Heart left ventricle (tissue), 16 donors: ENCODE measurements at regions not wholly inside any gene's neighbourhood (a gene's known extent, or its start where the extent isn't known, plus 50 kb on each side); places are given as distances from the start of the nearest gene placed in this dataset.

Experiments
- ATAC-seq, 4 donors: fragments of 200-7000 bp; cut with Tn5 transposase; one replicate each; pipeline ENCODE4 v1.9.1; 2020 to 2022; ENCODE audit warnings: moderate library complexity in 4 of 4, mild to moderate bottlenecking in 3 of 4, moderate number of reproducible peaks in 1 of 4
- DNase-seq, 5 donors: peaks; one replicate each; pipeline ENCODE4 v3.0.0-alpha.2; 2020
- H3K27ac ChIP-seq, 12 donors: fragments of 200-600 bp; sonication (generic) in 4 of 12; one replicate each; pipeline versions ENCODE4 v1.5.0 to v1.8.0; 2016 to 2022; ENCODE audit warnings: mild to moderate bottlenecking in 2 of 12
- H3K27me3 ChIP-seq, 9 donors: fragments of 200-600 bp; sonication (generic) in 2 of 9; one replicate each; pipeline versions ENCODE4 v1.5.1 to v1.8.0; 2016 to 2022; ENCODE audit warnings: mild to moderate bottlenecking in 3 of 9
- H3K36me3 ChIP-seq, 9 donors: fragments of 200-600 bp; sonication (generic) in 2 of 9; one replicate each; pipeline versions ENCODE4 v1.5.0 to v1.8.0; 2018 to 2022; ENCODE audit warnings: mild to moderate bottlenecking in 2 of 9
- H3K4me1 ChIP-seq, 12 donors: fragments of 200-600 bp; sonication (generic) in 4 of 12; one replicate each; pipeline versions ENCODE4 v1.5.0 to v1.8.0; 2016 to 2022; ENCODE audit warnings: mild to moderate bottlenecking in 3 of 12
- H3K4me3 ChIP-seq, 12 donors: fragments of 200-600 bp; sonication (generic) in 4 of 12; one replicate each; pipeline versions ENCODE4 v1.5.0 to v1.8.0; 2017 to 2022; ENCODE audit warnings: mild to moderate bottlenecking in 9 of 12, moderate library complexity in 4 of 12
- H3K9me3 ChIP-seq, 12 donors: fragments of 200-600 bp; sonication (generic) in 4 of 12; one replicate each; pipeline versions ENCODE4 v1.5.0 to v1.8.0; 2016 to 2022; ENCODE audit warnings: mild to moderate bottlenecking in 1 of 12
- CTCF ChIP-seq, 12 donors: fragments of 200-600 bp; sonication (generic) in 4 of 12; IDR thresholded peaks; one replicate each; pipeline versions ENCODE4 v1.5.0 to v1.8.0; 2018 to 2022; ENCODE audit warnings: antibody characterized with exemption in 12 of 12, mild to moderate bottlenecking in 5 of 12
- POLR2A ChIP-seq, 2 donors: fragments of 450-650 bp; IDR thresholded peaks; one replicate each; pipeline ENCODE4 v1.6.1; 2017; ENCODE audit warnings: antibody characterized with exemption in 2 of 2, mild to moderate bottlenecking in 2 of 2, moderate library complexity in 2 of 2
- WGBS, 4 donors: extraction: QIAGEN DNeasy Blood & Tissue Kit in 2 of 4; methylation state at CpG; one replicate each; pipeline versions ENCODE4 v1.1.5 to v1.1.7; 2013 to 2018; 5-methylcytosine and 5-hydroxymethylcytosine counted together
- intact Hi-C, 10 donors: fragments of 100-400 bp; cut with DNase I; formaldehyde crosslinking; loops; one replicate each; pipeline versions ENCODE4 v1.11.1 to v1.14.2; 2022
- donor health status: ischemic (EF 13 %, LVEDD 7.1; RV severe dilation, severe dysfunction).
- donor health status: healthy with polysubstance abuse.
- donor health status: DM: no; HTN: yes; CAD: no.
- donor health status: DM: no; HTN: no; CAD: no.
- donor health status: ischemic (EF 25% LVEDD 6.9; RV normal size, moderate dysfunction).
- donor health status: ischemic (EF 25% LVEDD 5.7; RV mildly dilated, moderate dysfunction).
- donor health status: healthy.
- donor health status: DM: yes; HTN: yes; CAD: no.
- donor health status: ischemic (EF 35%, LVEDD 5.7; RV mildly dilated, moderate dysfunction).
- donor health status: nonischemic (EF 11% LVEDD 7.7; RV severe dilation, severe dysfunction).
- donor health status: DM: yes; HTN: yes; CAD: no.
- donor health status: PGD.
- donor health status: ischemic (EF 29% LVEDD 5.4; RV normal size, mild dysfunction).
- donor health status: nonischemic (EF 23%, LVEDD 6.1; RV moderate dilation, normal function).

DNA sequence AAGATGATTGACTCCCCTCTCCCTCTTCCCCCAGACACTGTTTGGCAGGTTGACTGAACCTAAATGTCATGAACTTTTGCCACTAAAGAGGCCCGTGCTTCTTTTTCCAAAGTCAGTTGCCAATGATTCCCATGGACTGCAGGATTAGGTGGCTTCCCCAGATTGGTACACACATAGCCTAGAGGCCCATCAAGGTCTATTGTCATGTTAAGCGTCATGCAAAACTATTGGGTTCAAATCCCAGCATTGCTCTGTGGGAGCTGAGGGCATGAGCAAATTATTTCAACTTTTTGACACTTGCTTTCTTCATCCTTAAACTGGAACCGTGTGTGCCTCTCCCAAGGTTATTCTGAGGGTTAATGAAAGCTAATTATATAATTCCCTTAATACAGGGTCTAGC is 430.2 kb upstream of the TBX3 start:
- DNase-seq (no peak), ATAC-seq (no peak)
- Histone ChIP-seq H3K4me1 (no peaks in the 10 kb centered on the region), H3K4me3 (no peak overlapping the region), H3K9me3 (peaks cover 0 to 6% (median 0%) of the 10 kb centered on the region in 12 donors), H3K27me3 (peaks cover 0 to 2% (median 0%) of the 10 kb centered on the region in 9 donors), H3K36me3 (no peaks in the 10 kb centered on the region), H3K27ac (no peak overlapping the region)
- 66 to 82% (median 75%) methylated on average over 3 of the region's 3 CpGs for WGBS, 4 donors
- intact Hi-C loops, result no loop called here
- TF ChIP-seq POLR2A (IDR thresholded peaks at IDR 0.05) (no peak), CTCF (IDR thresholded peaks at IDR 0.05) (no peak)

DNA sequence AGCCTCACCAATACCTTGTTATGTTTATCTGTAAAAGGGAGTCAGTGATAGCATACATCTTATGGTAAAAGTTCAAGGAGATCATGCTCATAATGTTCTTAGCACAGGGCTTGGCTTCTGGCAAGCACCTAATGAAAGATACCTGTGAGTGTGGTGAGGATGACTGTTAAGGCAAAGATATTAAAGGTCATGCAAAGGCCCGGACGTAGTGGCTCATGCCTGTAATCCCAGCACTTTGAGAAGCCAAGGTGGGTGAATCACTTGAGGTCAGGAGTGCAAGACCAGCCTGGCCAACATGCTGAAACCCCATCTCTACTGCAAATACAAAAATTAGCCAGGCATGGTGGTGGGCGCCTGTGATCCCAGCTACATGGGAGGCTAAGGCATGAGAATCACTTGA is 425.9 kb upstream of the TBX3 start:
- Histone ChIP-seq H3K9me3 (no peaks in the 10 kb centered on the region), H3K27me3 (no peaks in the 10 kb centered on the region), H3K27ac (no peak overlapping the region), H3K36me3 (no peaks in the 10 kb centered on the region), H3K4me3 (no peak overlapping the region), H3K4me1 (no peaks in the 10 kb centered on the region)
- intact Hi-C loops, result no loop called here
- ATAC-seq, result no peak
- 88 to 95% (median 91%) methylated on average over 3 of the region's 3 CpGs for WGBS, 4 donors
- DNase-seq, result no peak
- TF ChIP-seq CTCF (IDR thresholded peaks at IDR 0.05) (no peak), POLR2A (IDR thresholded peaks at IDR 0.05) (no peak)

- intact Hi-C loops, result no loop called here
- ATAC-seq, result no peak
- no peak overlapping the region for H3K4me3 ChIP-seq
- no peaks in the 10 kb centered on the region for H3K36me3 ChIP-seq
- peaks cover 0 to 10% (median 2%) of the 10 kb centered on the region in 12 donors for H3K4me1 ChIP-seq
- no peaks in the 10 kb centered on the region for H3K9me3 ChIP-seq
- H3K27me3 ChIP-seq, result no peaks in the 10 kb centered on the region
- DNase-seq, result no peak
- TF ChIP-seq CTCF (IDR thresholded peaks at IDR 0.05) (no peak), POLR2A (IDR thresholded peaks at IDR 0.05) (no peak)
- no peak overlapping the region for H3K27ac ChIP-seq
- 89 to 93% (median 90%) methylated on average over 3 of the region's 3 CpGs for whole genome bisulfite sequencing, 4 donors
These were observed 424.4 kb upstream of the TBX3 start for GRCh38 chr12:115108129-115109100.
